ENCODE measurements at regions not wholly inside any gene's neighbourhood (a gene's known extent, or its start where the extent isn't known, plus 50 kb on each side); places are given as distances from the start of the nearest gene placed in this dataset.

- H3K36me3 Mint-ChIP-seq (ENCODE audit: insufficient read depth): no peaks in the 10 kb centered on the region
- DNase-seq (ENCODE audit: low spot score, unreplicated experiment): no peak
- no peak overlapping the region for H3K4me3 Mint-ChIP-seq (ENCODE audit: low read depth)
- no peaks in the 10 kb centered on the region for H3K9me3 Mint-ChIP-seq (ENCODE audit: low read depth)
- peaks cover 19% of the 10 kb centered on the region for H3K4me1 Mint-ChIP-seq (ENCODE audit: low read depth)
- H3K27ac Mint-ChIP-seq: no peak overlapping the region
- no peaks in the 10 kb centered on the region for H3K27me3 Mint-ChIP-seq
- TF ChIP-seq CTCF (IDR thresholded peaks at IDR 0.05; ENCODE audit: unreplicated experiment): no peak
These were observed 74.6 kb upstream of the SPATA12 start for GRCh38 chr3:56985878-56986277.

GRCh38 chr3:56985460-56985859 is 75.0 kb upstream of the SPATA12 start:
- Mint-ChIP-seq H3K36me3 (ENCODE audit: insufficient read depth) (no peaks in the 10 kb centered on the region), H3K27me3 (no peaks in the 10 kb centered on the region), H3K9me3 (ENCODE audit: low read depth) (no peaks in the 10 kb centered on the region), H3K4me1 (ENCODE audit: low read depth) (peaks cover 14% of the 10 kb centered on the region), H3K27ac (no peak overlapping the region), H3K4me3 (ENCODE audit: low read depth) (no peak overlapping the region)
- no peak for TF ChIP-seq CTCF (IDR thresholded peaks at IDR 0.05; ENCODE audit: unreplicated experiment)
- DNase-seq (ENCODE audit: low spot score, unreplicated experiment): no peak

- DNase-seq (ENCODE audit: low spot score, unreplicated experiment): no peak
These were observed 77.0 kb upstream of the SPATA12 start for GRCh38 chr3:56983427-56983826.

GRCh38 chr3:56981445-56982230 is 78.8 kb upstream of the SPATA12 start:
- Mint-ChIP-seq H3K36me3 (ENCODE audit: insufficient read depth) (no peaks in the 10 kb centered on the region), H3K9me3 (ENCODE audit: low read depth) (no peaks in the 10 kb centered on the region), H3K27ac (no peak overlapping the region), H3K4me1 (ENCODE audit: low read depth) (no peaks in the 10 kb centered on the region), H3K4me3 (ENCODE audit: low read depth) (no peak overlapping the region), H3K27me3 (no peaks in the 10 kb centered on the region)
- no peak for DNase-seq (ENCODE audit: low spot score, unreplicated experiment)
- no peak for TF ChIP-seq CTCF (IDR thresholded peaks at IDR 0.05; ENCODE audit: unreplicated experiment)

More at GRCh38 chr3:56983427-56983826, 77.0 kb upstream of the SPATA12 start:
- no peak overlapping the region for H3K27ac Mint-ChIP-seq
- H3K4me1 Mint-ChIP-seq (ENCODE audit: low read depth): peaks cover 1% of the 10 kb centered on the region
- no peak overlapping the region for H3K4me3 Mint-ChIP-seq (ENCODE audit: low read depth)
- no peaks in the 10 kb centered on the region for H3K36me3 Mint-ChIP-seq (ENCODE audit: insufficient read depth)
- no peak for TF ChIP-seq CTCF (IDR thresholded peaks at IDR 0.05; ENCODE audit: unreplicated experiment)
- no peaks in the 10 kb centered on the region for H3K27me3 Mint-ChIP-seq
- H3K9me3 Mint-ChIP-seq (ENCODE audit: low read depth): no peaks in the 10 kb centered on the region

- DNase-seq (ENCODE audit: low spot score, unreplicated experiment): no peak
- Mint-ChIP-seq H3K36me3 (ENCODE audit: insufficient read depth) (no peaks in the 10 kb centered on the region), H3K27me3 (no peaks in the 10 kb centered on the region), H3K9me3 (ENCODE audit: low read depth) (no peaks in the 10 kb centered on the region), H3K4me1 (ENCODE audit: low read depth) (no peaks in the 10 kb centered on the region), H3K27ac (no peak overlapping the region), H3K4me3 (ENCODE audit: low read depth) (no peak overlapping the region)
- TF ChIP-seq CTCF (IDR thresholded peaks at IDR 0.05; ENCODE audit: unreplicated experiment): no peak
These were observed 79.6 kb upstream of the SPATA12 start for GRCh38 chr3:56980798-56981390.
